Cardiac fibroblast (primary cell): ENCODE measurements at regions not wholly inside any gene's neighbourhood (a gene's known extent, or its start where the extent isn't known, plus 50 kb on each side); places are given as distances from the start of the nearest gene placed in this dataset.

Experiments used
- DNase-seq, 2 donors: peaks; one replicate each; pipeline versions ENCODE4 v3.0.0 to v3.0.0-alpha.2; 2010; ENCODE audit warnings: low read depth in 2 of 2
- H3K4me3 ChIP-seq, 2 donors: replicated peaks in 1 of 2; 1 replicate in 1 of 2; 2 replicates in 1 of 2; pipeline ENCODE4 v1.5.1; 2011; ENCODE audit warnings: low read depth in 2 of 2, low read length in 2 of 2, mild to moderate bottlenecking in 2 of 2, moderate library complexity in 1 of 2
- TF ChIP-seq, protein P1 (sequence below): IDR thresholded peaks from one replicate; pipeline ENCODE4 v1.5.1; 2011; ENCODE audit warnings: low read depth, mild to moderate bottlenecking, low read length, inconsistent platforms

DNA sequence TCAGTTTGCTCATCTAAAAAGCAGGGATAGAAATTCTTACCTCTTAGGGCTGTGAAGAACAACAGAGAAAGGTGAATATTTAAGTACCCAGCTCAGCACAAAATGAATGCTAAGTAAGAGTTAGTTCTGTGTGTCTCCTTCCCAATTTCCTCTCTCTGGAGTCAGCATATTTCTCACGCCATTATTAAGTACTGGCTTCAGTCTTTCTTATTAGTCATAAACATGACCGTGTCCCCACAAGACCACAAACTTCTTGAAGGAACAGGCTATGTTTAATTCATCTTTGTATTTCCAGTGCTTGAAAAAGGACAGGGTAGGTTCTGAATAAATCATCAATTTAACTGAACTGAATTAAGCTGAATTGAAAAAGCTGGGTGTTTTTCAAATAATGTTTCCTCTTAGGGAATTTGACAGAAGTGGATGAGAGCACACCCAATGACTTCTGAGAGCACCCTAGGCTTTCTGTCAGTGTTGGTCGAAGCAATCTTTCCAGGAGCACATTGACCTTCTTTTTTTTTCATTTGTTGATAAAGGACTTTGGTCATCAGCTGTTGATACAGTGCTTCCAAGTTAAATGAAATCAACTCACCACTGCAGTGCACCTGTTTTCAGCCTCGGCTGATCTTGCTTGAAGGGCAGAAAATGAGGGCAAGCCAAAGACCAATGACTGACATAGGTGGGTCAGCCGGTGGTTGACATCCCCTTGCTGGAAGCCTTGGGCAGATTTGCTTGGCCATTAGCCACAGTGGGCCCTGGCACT is 324.6 kb downstream of the MFSD1 start:
- peak in 1 of 2 donors; percentile 63 for DNase-seq
- TF ChIP-seq, protein P1, sequence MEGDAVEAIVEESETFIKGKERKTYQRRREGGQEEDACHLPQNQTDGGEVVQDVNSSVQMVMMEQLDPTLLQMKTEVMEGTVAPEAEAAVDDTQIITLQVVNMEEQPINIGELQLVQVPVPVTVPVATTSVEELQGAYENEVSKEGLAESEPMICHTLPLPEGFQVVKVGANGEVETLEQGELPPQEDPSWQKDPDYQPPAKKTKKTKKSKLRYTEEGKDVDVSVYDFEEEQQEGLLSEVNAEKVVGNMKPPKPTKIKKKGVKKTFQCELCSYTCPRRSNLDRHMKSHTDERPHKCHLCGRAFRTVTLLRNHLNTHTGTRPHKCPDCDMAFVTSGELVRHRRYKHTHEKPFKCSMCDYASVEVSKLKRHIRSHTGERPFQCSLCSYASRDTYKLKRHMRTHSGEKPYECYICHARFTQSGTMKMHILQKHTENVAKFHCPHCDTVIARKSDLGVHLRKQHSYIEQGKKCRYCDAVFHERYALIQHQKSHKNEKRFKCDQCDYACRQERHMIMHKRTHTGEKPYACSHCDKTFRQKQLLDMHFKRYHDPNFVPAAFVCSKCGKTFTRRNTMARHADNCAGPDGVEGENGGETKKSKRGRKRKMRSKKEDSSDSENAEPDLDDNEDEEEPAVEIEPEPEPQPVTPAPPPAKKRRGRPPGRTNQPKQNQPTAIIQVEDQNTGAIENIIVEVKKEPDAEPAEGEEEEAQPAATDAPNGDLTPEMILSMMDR, result no peak
- no peak overlapping the region for H3K4me3 ChIP-seq

DNA sequence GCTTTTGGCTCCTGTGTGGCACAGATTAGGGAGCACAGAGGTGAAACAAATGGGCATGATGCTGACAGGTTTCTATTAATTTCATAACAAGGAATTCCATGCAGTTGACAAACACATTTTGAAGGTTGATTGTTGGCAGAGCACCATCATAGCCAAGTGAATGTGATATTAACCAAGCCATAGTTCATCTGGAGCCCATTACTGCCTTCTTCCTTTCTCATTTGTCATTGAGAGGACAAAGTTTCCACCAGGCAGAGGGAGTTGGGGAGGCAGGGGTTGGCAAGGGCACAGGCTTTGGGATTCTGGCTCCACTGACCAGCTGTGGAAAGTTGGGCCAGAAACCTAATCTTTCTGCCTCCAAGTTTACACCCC is 325.2 kb downstream of the MFSD1 start:
- DNase-seq, result no peak
- TF ChIP-seq, protein P1, result no peak
- no peak overlapping the region for H3K4me3 ChIP-seq

DNA sequence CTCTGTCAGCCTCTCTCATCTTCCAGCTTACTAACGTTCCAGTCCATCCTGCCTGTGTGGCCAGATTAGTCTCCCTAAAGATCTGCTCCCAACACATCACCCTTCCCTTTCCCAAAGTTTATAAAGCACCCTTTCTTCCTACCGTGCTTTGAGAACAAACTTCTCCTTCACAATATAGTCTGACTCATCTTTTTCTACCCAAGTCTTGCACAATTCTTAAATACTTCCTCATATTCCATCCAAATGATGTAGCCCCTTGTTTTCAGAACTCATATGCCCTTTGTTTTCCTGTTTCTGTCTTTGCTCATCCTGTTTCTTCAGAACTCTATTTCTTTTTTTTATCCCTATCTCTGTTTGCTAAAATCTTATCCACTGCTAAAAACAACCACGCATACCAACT is 326.8 kb downstream of the MFSD1 start:
- peak; percentile 25 to 85 for DNase-seq
- TF ChIP-seq, protein P1, result no peak
- no peak overlapping the region for H3K4me3 ChIP-seq

DNA sequence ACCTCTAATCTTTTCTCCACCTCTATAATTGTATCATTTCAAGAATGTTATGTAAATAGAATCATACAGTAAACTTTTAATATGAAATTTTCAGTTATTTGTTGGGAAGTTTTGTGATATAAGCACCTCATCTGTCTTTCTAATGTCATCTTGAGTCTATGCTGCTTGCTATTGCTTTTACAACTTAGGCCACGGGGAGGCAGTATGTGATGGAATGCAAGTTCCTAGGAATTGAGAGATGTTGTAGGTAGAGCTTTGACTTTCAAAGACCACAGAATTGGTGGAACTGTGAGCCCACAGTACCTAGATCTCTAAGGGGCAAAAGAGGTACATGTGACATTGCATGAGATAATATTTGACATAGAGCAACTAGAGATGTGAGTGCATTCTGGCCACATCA is 328.3 kb downstream of the MFSD1 start:
- peak in 1 of 2 donors; percentile 38 for DNase-seq
- TF ChIP-seq, protein P1, result peak; percentile 29
- no peak overlapping the region for H3K4me3 ChIP-seq

DNA sequence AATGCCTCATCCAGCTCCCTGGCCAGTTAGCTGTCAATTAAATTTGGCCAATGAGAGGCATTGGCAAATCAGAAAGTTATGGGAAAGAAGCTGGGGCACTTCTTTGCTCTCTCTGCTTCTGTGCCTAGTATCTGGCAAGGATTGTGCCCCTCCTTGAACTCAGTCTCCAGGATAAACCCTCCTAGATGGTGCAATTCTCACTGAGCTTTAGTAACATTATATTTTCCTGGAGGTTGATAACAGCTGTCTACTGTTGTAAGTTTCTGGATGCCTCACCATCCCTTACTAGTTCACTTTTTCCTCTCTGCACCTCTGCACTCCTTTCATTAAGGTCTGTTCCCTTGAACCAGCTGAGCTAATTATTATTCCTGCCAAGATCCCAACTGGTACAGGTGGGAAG is 329.5 kb downstream of the MFSD1 start:
- no peak for DNase-seq
- TF ChIP-seq, protein P1, result no peak
- no peak overlapping the region for H3K4me3 ChIP-seq

DNA sequence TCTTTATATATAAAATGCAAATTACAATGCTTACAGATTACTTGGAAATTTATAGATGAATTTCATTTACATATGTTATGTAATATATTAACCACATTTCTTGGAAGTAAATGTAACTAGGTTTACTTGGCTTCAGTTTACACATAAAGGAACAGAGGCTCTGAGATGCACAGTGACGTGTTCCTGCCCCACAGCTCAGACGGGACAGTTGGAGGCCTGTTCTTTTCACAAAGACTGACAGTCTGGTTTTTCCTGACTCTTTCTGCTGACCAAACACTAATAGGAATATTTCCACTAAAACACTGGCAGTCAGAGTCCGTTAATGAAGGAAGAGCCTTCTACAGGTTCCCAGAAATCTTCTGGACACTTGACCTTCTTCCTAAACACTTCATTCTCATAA is 336.1 kb downstream of the MFSD1 start:
- no peak for DNase-seq
- TF ChIP-seq, protein P1, result no peak
- H3K4me3 ChIP-seq, result no peak overlapping the region

DNA sequence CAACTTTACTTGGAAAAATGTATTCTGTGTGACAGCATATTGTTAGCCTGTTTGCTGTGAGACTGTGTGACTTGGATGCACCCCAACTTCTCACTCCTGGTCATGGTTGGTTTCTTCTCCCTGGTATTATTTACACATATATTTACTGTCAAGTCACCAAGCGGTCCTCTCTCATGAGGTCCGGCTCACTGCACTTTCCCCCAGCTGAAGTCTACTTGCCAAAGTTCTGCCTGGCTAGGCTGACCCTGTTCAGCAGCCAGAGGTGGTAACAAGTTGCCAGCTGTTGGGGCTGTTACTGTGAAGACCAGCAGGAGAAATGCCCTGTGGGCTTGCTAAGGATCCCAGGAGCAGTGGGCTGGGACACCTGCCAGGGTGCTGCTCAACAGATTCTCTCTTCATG is 337.5 kb downstream of the MFSD1 start:
- TF ChIP-seq, protein P1, result no peak
- no peak for DNase-seq
- H3K4me3 ChIP-seq, result no peak overlapping the region
